Adrenal gland (tissue), 9 donors: ENCODE measurements at regions not wholly inside any gene's neighbourhood (a gene's known extent, or its start where the extent isn't known, plus 50 kb on each side); places are given as distances from the start of the nearest gene placed in this dataset.

Source experiments
- DNase-seq, 7 donors: peaks; one replicate each; pipeline ENCODE4 v3.0.0-alpha.2; 2019 to 2020
- H3K27ac ChIP-seq, 5 donors: fragments of 200-600 bp; sonication (generic) in 4 of 5; 1 replicate in 3 of 5; 2 replicates in 2 of 5; pipeline versions ENCODE4 v1.5.1 to v1.8.0; 2016 to 2020; ENCODE audit warnings: mild to moderate bottlenecking in 1 of 5
- H3K27me3 ChIP-seq: fragments of 200-600 bp; 2 replicates; pipeline ENCODE4 v1.8.0; 2021
- H3K36me3 ChIP-seq, 2 donors: fragments of 200-600 bp; replicated peaks in 1 of 2; 1 replicate in 1 of 2; 2 replicates in 1 of 2; pipeline versions ENCODE4 v1.5.1 to v1.8.0; 2018 to 2022
- H3K4me1 ChIP-seq, 2 donors: fragments of 200-600 bp; replicated peaks in 1 of 2; 1 replicate in 1 of 2; 2 replicates in 1 of 2; pipeline versions ENCODE4 v1.5.1 to v1.8.0; 2018 to 2021
- H3K4me3 ChIP-seq, 4 donors: fragments of 200-600 bp; sonication (generic) in 3 of 4; one replicate each; pipeline ENCODE4 v1.5.1; 2016 to 2018
- H3K9me3 ChIP-seq, 3 donors: fragments of 200-600 bp; sonication (generic) in 1 of 3; replicated peaks in 1 of 3; 1 replicate in 2 of 3; 2 replicates in 1 of 3; pipeline versions ENCODE4 v1.5.1 to v1.8.0; 2016 to 2021
- CTCF ChIP-seq, 6 experiments: fragments of 450-650 bp in 4 of 6; fragments of 200-600 bp in 2 of 6; sonication (generic) in 1 of 6; IDR thresholded peaks; 1 replicate in 5 of 6; 2 replicates in 1 of 6; pipeline versions ENCODE4 v1.5.1 to v1.8.0; 2016 to 2021; ENCODE audit warnings: antibody characterized with exemption in 6 of 6, mild to moderate bottlenecking in 2 of 6, moderate library complexity in 1 of 6
- POLR2A ChIP-seq, 2 donors: fragments of 450-650 bp; IDR thresholded peaks; one replicate each; pipeline ENCODE4 v1.6.1; 2017; ENCODE audit warnings: antibody characterized with exemption in 2 of 2, mild to moderate bottlenecking in 2 of 2, moderate library complexity in 1 of 2
- WGBS, 4 donors: extraction: QIAGEN DNeasy Blood & Tissue Kit in 2 of 4; methylation state at CpG; one replicate each; pipeline versions ENCODE4 v1.1.5 to v1.1.7; 2013 to 2017; 5-methylcytosine and 5-hydroxymethylcytosine counted together
- intact Hi-C, 2 donors: fragments of 100-400 bp; cut with DNase I; formaldehyde crosslinking; loops; one replicate each; pipeline versions ENCODE4 v1.14.1 to v1.15.0; 2022 to 2023
- donor health status: healthy with polysubstance abuse.
- donor health status: Bipolar disorder and iron deficiency.
- donor health status: DM: yes; HTN: yes; CAD: no.
- donor health status: DM: no; HTN: no; CAD: no.
- donor health status: DM: no; HTN: no; CAD: no.

- H3K27ac ChIP-seq, result no peak overlapping the region
- no peaks in the 10 kb centered on the region for H3K4me1 ChIP-seq
- WGBS, 4 donors, result 77 to 89% (median 83%) methylated on average over 1 of the region's 1 CpG
- intact Hi-C loops, result no loop called here
- no peaks in the 10 kb centered on the region for H3K27me3 ChIP-seq
- DNase-seq, result no peak
- no peaks in the 10 kb centered on the region for H3K36me3 ChIP-seq
- TF ChIP-seq POLR2A (IDR thresholded peaks at IDR 0.05) (no peak), CTCF (IDR thresholded peaks at IDR 0.05) (no peak)
- no peaks in the 10 kb centered on the region for H3K9me3 ChIP-seq
- H3K4me3 ChIP-seq, result no peak overlapping the region
These were observed 470.2 kb downstream of the SH2D4B start for GRCh38 chr10:81007872-81008271.

- no peak for DNase-seq
- Histone ChIP-seq H3K4me3 (no peak overlapping the region), H3K27me3 (no peaks in the 10 kb centered on the region), H3K4me1 (no peaks in the 10 kb centered on the region), H3K27ac (no peak overlapping the region), H3K9me3 (no peaks in the 10 kb centered on the region), H3K36me3 (no peaks in the 10 kb centered on the region)
- intact Hi-C loops, result no loop called here
- 63 to 78% (median 71%) methylated on average over 3 of the region's 3 CpGs for WGBS, 4 donors
- no peak for TF ChIP-seq CTCF (IDR thresholded peaks at IDR 0.05)
- no peak for TF ChIP-seq POLR2A (IDR thresholded peaks at IDR 0.05)
These were observed 471.0 kb downstream of the SH2D4B start for GRCh38 chr10:81008726-81009125.

GRCh38 chr10:81009296-81009695, 471.6 kb downstream of the SH2D4B start:
- H3K4me1 ChIP-seq, result no peaks in the 10 kb centered on the region
- DNase-seq, result no peak
- H3K27ac ChIP-seq, result no peak overlapping the region
- no peaks in the 10 kb centered on the region for H3K27me3 ChIP-seq
- intact Hi-C loops, result no loop called here
- H3K36me3 ChIP-seq, result no peaks in the 10 kb centered on the region
- TF ChIP-seq CTCF (IDR thresholded peaks at IDR 0.05) (no peak), POLR2A (IDR thresholded peaks at IDR 0.05) (no peak)
- no peak overlapping the region for H3K4me3 ChIP-seq
- WGBS, 4 donors, result 73 to 88% (median 82%) methylated on average over 5 of the region's 5 CpGs
- H3K9me3 ChIP-seq, result no peaks in the 10 kb centered on the region

- H3K4me3 ChIP-seq, result no peak overlapping the region
- H3K27me3 ChIP-seq, result no peaks in the 10 kb centered on the region
- H3K4me1 ChIP-seq, result peaks cover 0 to under 1% of the 10 kb centered on the region in 2 donors
- H3K36me3 ChIP-seq, result no peaks in the 10 kb centered on the region
- no peaks in the 10 kb centered on the region for H3K9me3 ChIP-seq
- no peak for TF ChIP-seq POLR2A (IDR thresholded peaks at IDR 0.05)
- TF ChIP-seq CTCF (IDR thresholded peaks at IDR 0.05), result no peak
- H3K27ac ChIP-seq, result no peak overlapping the region
- intact Hi-C loops, result no loop called here
- 64 to 74% (median 67%) methylated on average over 5 of the region's 5 CpGs for WGBS, 4 donors
- DNase-seq, result no peak
These were observed 476.1 kb downstream of the SH2D4B start for GRCh38 chr10:81013771-81014170.
